CD4-positive, alpha-beta T cell treated with Interleukin-21 for 1 hour (primary cell): ENCODE measurements at regions not wholly inside any gene's neighbourhood (a gene's known extent, or its start where the extent isn't known, plus 50 kb on each side); places are given as distances from the start of the nearest gene placed in this dataset.
"Not testable (repeated sequence)": the region's sequence is repeated elsewhere in the genome, so short reads cannot be mapped to it uniquely, and the experiment has no call there.

Experiments used
- DNase-seq: peaks from one replicate; pipeline ENCODE4 v3.0.0-alpha.2; 2020

- no peak for DNase-seq
Measured at GRCh38 chr3:152728231-152728980, 106.5 kb upstream of the P2RY1 start.

- DNase-seq, result no peak
Measured at GRCh38 chr3:152729906-152730305, 105.0 kb upstream of the P2RY1 start.

- DNase-seq, result no peak
Measured at GRCh38 chr3:152731511-152731910, 103.4 kb upstream of the P2RY1 start.

- DNase-seq, result no peak
Measured at GRCh38 chr3:152733584-152734119, 101.3 kb upstream of the P2RY1 start.

GRCh38 chr3:152737021-152737908, 97.7 kb upstream of the P2RY1 start:
- DNase-seq, result no peak

GRCh38 chr3:152738656-152739055, 96.3 kb upstream of the P2RY1 start:
- no peak for DNase-seq

- DNase-seq, result no peak
Measured at GRCh38 chr3:152742368-152743347, 92.3 kb upstream of the P2RY1 start.

GRCh38 chr3:152745646-152746045, 89.3 kb upstream of the P2RY1 start:
- no peak for DNase-seq

GRCh38 chr3:152754303-152754702, 80.6 kb upstream of the P2RY1 start:
- DNase-seq, result no peak

GRCh38 chr3:152756807-152757206, 78.1 kb upstream of the P2RY1 start:
- DNase-seq, result no peak

- DNase-seq, result no peak
Measured at GRCh38 chr3:152760024-152760563, 74.8 kb upstream of the P2RY1 start.

GRCh38 chr3:152760591-152760990, 74.3 kb upstream of the P2RY1 start:
- DNase-seq, result no peak

GRCh38 chr3:152768478-152768877, 66.5 kb upstream of the P2RY1 start:
- DNase-seq, result no peak

GRCh38 chr3:152769523-152769922, 65.4 kb upstream of the P2RY1 start:
- DNase-seq, result no peak

GRCh38 chr3:152770296-152770695, 64.6 kb upstream of the P2RY1 start:
- no peak for DNase-seq

- DNase-seq, result no peak
Measured at GRCh38 chr3:152771120-152771519, 63.8 kb upstream of the P2RY1 start.

GRCh38 chr3:152772674-152773225, 62.2 kb upstream of the P2RY1 start:
- DNase-seq, result no peak

GRCh38 chr3:152773633-152774032, 61.3 kb upstream of the P2RY1 start:
- DNase-seq, result no peak

- DNase-seq, result not testable (repeated sequence)
Measured at GRCh38 chr3:152774230-152774629, 60.7 kb upstream of the P2RY1 start.

GRCh38 chr3:152778022-152778421, 56.9 kb upstream of the P2RY1 start:
- no peak for DNase-seq

- no peak for DNase-seq
Measured at GRCh38 chr3:152779653-152780052, 55.3 kb upstream of the P2RY1 start.

GRCh38 chr3:152780553-152780952, 54.4 kb upstream of the P2RY1 start:
- no peak for DNase-seq
